H1 (cell line): ENCODE measurements at regions not wholly inside any gene's neighbourhood (a gene's known extent, or its start where the extent isn't known, plus 50 kb on each side); places are given as distances from the start of the nearest gene placed in this dataset.

Experiments used
- CTBP2 ChIP-seq: IDR thresholded peaks from 2 replicates; pipeline ENCODE4 v1.7.0; 2011; ENCODE audit warnings: borderline replicate concordance, mild to moderate bottlenecking, moderate library complexity, mixed read lengths, low read length; ENCODE audit not compliant: insufficient read depth, insufficient read length
- POLR2A ChIP-seq, 2 experiments: IDR thresholded peaks; 1 replicate in 1 of 2; 2 replicates in 1 of 2; pipeline ENCODE4 v1.6.1; 2011; ENCODE audit warnings: low read depth in 2 of 2, low read length in 2 of 2, mild to moderate bottlenecking in 2 of 2; ENCODE audit errors: control extremely low read depth in 1 of 2
- TCF12 ChIP-seq: IDR thresholded peaks from 2 replicates; pipeline ENCODE4 v1.6.1; 2011; ENCODE audit warnings: low read depth, mild to moderate bottlenecking, low read length
- TEAD4 ChIP-seq: IDR thresholded peaks from 2 replicates; pipeline ENCODE4 v1.6.1; 2012; ENCODE audit warnings: low read depth, low read length, inconsistent platforms, mixed read lengths

- TF ChIP-seq POLR2A (IDR thresholded peaks at IDR 0.05; ENCODE audit: control extremely low read depth in 1 of 2, low read depth in 2 of 2, low read length in 2 of 2) (no peak), TEAD4 (no peak), CTBP2 (no peak), TCF12 (no peak)
Measured at GRCh38 chr4:3705236-3705987, 60.8 kb upstream of the ADRA2C start (continued).
